Uterus (tissue), 2 donors: ENCODE measurements at regions not wholly inside any gene's neighbourhood (a gene's known extent, or its start where the extent isn't known, plus 50 kb on each side); places are given as distances from the start of the nearest gene placed in this dataset.

Source experiments
- CTCF ChIP-seq, 4 experiments: fragments of 200-600 bp in 2 of 4; fragments of 450-650 bp in 2 of 4; sonication (generic) in 2 of 4; IDR thresholded peaks; one replicate each; pipeline ENCODE4 v1.5.1; 2016 to 2019; ENCODE audit warnings: antibody characterized with exemption in 4 of 4, mild to moderate bottlenecking in 2 of 4, moderate library complexity in 1 of 4
- POLR2A ChIP-seq, 2 donors: fragments of 450-650 bp; IDR thresholded peaks; one replicate each; pipeline ENCODE4 v1.6.1; 2016; ENCODE audit warnings: antibody characterized with exemption in 2 of 2, mild to moderate bottlenecking in 1 of 2, moderate library complexity in 1 of 2

- TF ChIP-seq CTCF (IDR thresholded peaks at IDR 0.05) (no peak), POLR2A (IDR thresholded peaks at IDR 0.05) (no peak)
Observed at GRCh38 chr3:162400697-162401096, 904.1 kb downstream of the OTOL1 start.
